ENCODE measurements at regions not wholly inside any gene's neighbourhood (a gene's known extent, or its start where the extent isn't known, plus 50 kb on each side); places are given as distances from the start of the nearest gene placed in this dataset.

- no peak for TF ChIP-seq ZNF514 (tag by site-specific recombination; IDR thresholded peaks at IDR 0.05)
- no peak for TF ChIP-seq SCRT2 (tag by site-specific recombination; IDR thresholded peaks at IDR 0.05)
- TF ChIP-seq ZNF112 (tag by site-specific recombination; IDR thresholded peaks at IDR 0.05), result no peak
- TF ChIP-seq ZNF621 (tag by site-specific recombination; IDR thresholded peaks at IDR 0.05), result no peak
- no peak for TF ChIP-seq SALL2 (tag by site-specific recombination; IDR thresholded peaks at IDR 0.05; ENCODE audit: borderline replicate concordance)
- no peak for TF ChIP-seq ZNF121 (tag by site-specific recombination; IDR thresholded peaks at IDR 0.05)
- TF ChIP-seq ZSCAN30 (tag by site-specific recombination; IDR thresholded peaks at IDR 0.05), result no peak
These were observed 88.7 kb upstream of the LCLAT1 start (continued) for GRCh38 chr2:30358351-30358750.

GRCh38 chr2:30358842-30359241 lies 88.2 kb upstream of the LCLAT1 start:
- no peak for TF ChIP-seq RBAK (tag by site-specific recombination; IDR thresholded peaks at IDR 0.05)
- TF ChIP-seq ATF2 (tag by site-specific recombination; IDR thresholded peaks at IDR 0.05; ENCODE audit: low read depth), result no peak
- TF ChIP-seq ZNF169 (tag by site-specific recombination; IDR thresholded peaks at IDR 0.05), result no peak
- no peak for TF ChIP-seq PRDM4 (tag by site-specific recombination; IDR thresholded peaks at IDR 0.05)
- no peak for TF ChIP-seq YY1 (tag by site-specific recombination; IDR thresholded peaks at IDR 0.05)
- TF ChIP-seq KLF1 (tag by site-specific recombination; IDR thresholded peaks at IDR 0.05), result no peak
- no peak for TF ChIP-seq ZSCAN18 (tag by site-specific recombination; IDR thresholded peaks at IDR 0.05)
- no peak for TF ChIP-seq ZNF132 (tag by site-specific recombination; IDR thresholded peaks at IDR 0.05; ENCODE audit: borderline replicate concordance)
- no peak for TF ChIP-seq ZNF560 (tag by site-specific recombination; IDR thresholded peaks at IDR 0.05; ENCODE audit: borderline replicate concordance)
- TF ChIP-seq ZNF544 (tag by site-specific recombination; IDR thresholded peaks at IDR 0.05), result no peak
- TF ChIP-seq ZNF510 (tag by site-specific recombination; IDR thresholded peaks at IDR 0.05; ENCODE audit: insufficient replicate concordance), result no peak
- no peak for TF ChIP-seq KLF10 (tag by site-specific recombination; IDR thresholded peaks at IDR 0.05)
- no peak for TF ChIP-seq ZSCAN4 (tag by site-specific recombination; IDR thresholded peaks at IDR 0.05)
- no peak for TF ChIP-seq ZNF18 (tag by site-specific recombination; IDR thresholded peaks at IDR 0.05)
- TF ChIP-seq ZIC2 (tag by site-specific recombination; IDR thresholded peaks at IDR 0.05), result no peak
- no peak for TF ChIP-seq ZNF488 (tag by site-specific recombination; IDR thresholded peaks at IDR 0.05)
- no peak for TF ChIP-seq SETDB1 (IDR thresholded peaks at IDR 0.05; ENCODE audit: insufficient read length, low read length)
- TF ChIP-seq ZNF48 (tag by site-specific recombination; IDR thresholded peaks at IDR 0.05), result no peak
- no peaks in the 10 kb centered on the region for H3K4me1 ChIP-seq (ENCODE audit: control insufficient read depth, insufficient read depth, low read length)
- ChIA-PET POLR2A (no interaction called here), CTCF (interaction anchor here (0.6 to 0.7 kb wide), 3 partner anchors 74 to 120 kb away, joined by 3 read pairs; no protein-coding TSS in a partner anchor)
- no peaks in the 10 kb centered on the region for H3K36me3 ChIP-seq (ENCODE audit: control insufficient read depth in 2 of 2, insufficient read depth in 1 of 2, low read length in 2 of 2)
- no peaks in the 10 kb centered on the region for H3K9me3 ChIP-seq (ENCODE audit: control insufficient read depth, insufficient read depth, low read depth, low read length)
- no peak overlapping the region for H3K4me3 ChIP-seq (ENCODE audit: low read depth, low read length)
- H3K27ac ChIP-seq (ENCODE audit: extremely low read depth, low read depth, low read length), result no peak overlapping the region

Data from HEK293 (cell line).